RWPE2 (cell line): ENCODE measurements at regions not wholly inside any gene's neighbourhood (a gene's known extent, or its start where the extent isn't known, plus 50 kb on each side); places are given as distances from the start of the nearest gene placed in this dataset.

Experiments
- ATAC-seq: fragments of 200-7000 bp; cut with Tn5 transposase; 3 replicates; pipeline ENCODE4 v1.9.1; 2021; ENCODE audit warnings: low read depth
- DNase-seq: peaks from one replicate; pipeline ENCODE4 v3.0.0-alpha.2; 2020; ENCODE audit warnings: low spot score
- H3K27ac ChIP-seq: fragments of 450-650 bp; 2 replicates; pipeline ENCODE4 v1.5.1; 2017; ENCODE audit warnings: mild to moderate bottlenecking; ENCODE audit not compliant: poor library complexity, severe bottlenecking
- H3K27me3 ChIP-seq: fragments of 250-450 bp; sonication (Bioruptor Pico); 2 replicates; pipeline ENCODE4 v1.5.1; 2021; ENCODE audit warnings: mild to moderate bottlenecking, moderate library complexity; ENCODE audit not compliant: insufficient read depth, poor library complexity, severe bottlenecking
- H3K36me3 ChIP-seq: fragments of 250-450 bp; sonication (Bioruptor Pico); 2 replicates; pipeline ENCODE4 v1.5.1; 2020; ENCODE audit warnings: low read depth, mild to moderate bottlenecking, moderate library complexity
- H3K4me1 ChIP-seq: fragments of 250-450 bp; sonication (Bioruptor Pico); 2 replicates; pipeline ENCODE4 v1.5.1; 2021; ENCODE audit warnings: mild to moderate bottlenecking, moderate library complexity; ENCODE audit not compliant: insufficient read depth, poor library complexity, severe bottlenecking
- H3K4me3 ChIP-seq: fragments of 250-450 bp; sonication (Bioruptor Pico); 2 replicates; pipeline ENCODE4 v1.5.1; 2021; ENCODE audit warnings: mild to moderate bottlenecking, moderate library complexity; ENCODE audit not compliant: severe bottlenecking
- H3K9me3 ChIP-seq: fragments of 250-450 bp; sonication (Bioruptor Pico); 2 replicates; pipeline ENCODE4 v1.5.1; 2021; ENCODE audit warnings: mild to moderate bottlenecking, moderate library complexity; ENCODE audit not compliant: severe bottlenecking
- TF ChIP-seq, protein P1 (sequence below): fragments of 450-650 bp; IDR thresholded peaks from one replicate; pipeline ENCODE4 v1.5.1; 2017; ENCODE audit warnings: mild to moderate bottlenecking, moderate library complexity; ENCODE audit not compliant: poor library complexity, severe bottlenecking

DNA sequence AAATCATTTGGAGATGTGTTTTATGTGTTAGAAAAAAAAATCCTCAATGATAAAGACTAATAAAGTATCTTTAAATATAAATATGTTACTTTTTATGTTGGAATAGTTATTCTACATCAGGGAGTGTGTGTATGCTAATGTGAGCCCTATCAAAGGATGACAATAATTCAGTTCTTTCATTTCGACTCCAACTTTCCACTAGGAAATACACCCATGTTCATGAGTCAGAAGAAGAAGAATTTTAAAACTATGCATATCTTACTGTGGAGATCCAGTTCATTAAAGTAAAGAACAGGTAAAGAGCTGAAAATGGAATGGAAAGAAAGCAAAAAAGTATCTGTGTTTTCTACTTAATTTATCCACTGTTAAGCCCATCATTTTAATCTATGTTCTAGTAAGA lies 399.8 kb downstream of the KCNJ2 start:
- ATAC-seq (no peak), DNase-seq (no peak)
- Histone ChIP-seq H3K27me3 (no peaks in the 10 kb centered on the region), H3K4me3 (no peak overlapping the region), H3K27ac (no peak overlapping the region), H3K9me3 (peaks cover 4% of the 10 kb centered on the region), H3K36me3 (no peaks in the 10 kb centered on the region), H3K4me1 (no peaks in the 10 kb centered on the region)
- TF ChIP-seq, protein P1, sequence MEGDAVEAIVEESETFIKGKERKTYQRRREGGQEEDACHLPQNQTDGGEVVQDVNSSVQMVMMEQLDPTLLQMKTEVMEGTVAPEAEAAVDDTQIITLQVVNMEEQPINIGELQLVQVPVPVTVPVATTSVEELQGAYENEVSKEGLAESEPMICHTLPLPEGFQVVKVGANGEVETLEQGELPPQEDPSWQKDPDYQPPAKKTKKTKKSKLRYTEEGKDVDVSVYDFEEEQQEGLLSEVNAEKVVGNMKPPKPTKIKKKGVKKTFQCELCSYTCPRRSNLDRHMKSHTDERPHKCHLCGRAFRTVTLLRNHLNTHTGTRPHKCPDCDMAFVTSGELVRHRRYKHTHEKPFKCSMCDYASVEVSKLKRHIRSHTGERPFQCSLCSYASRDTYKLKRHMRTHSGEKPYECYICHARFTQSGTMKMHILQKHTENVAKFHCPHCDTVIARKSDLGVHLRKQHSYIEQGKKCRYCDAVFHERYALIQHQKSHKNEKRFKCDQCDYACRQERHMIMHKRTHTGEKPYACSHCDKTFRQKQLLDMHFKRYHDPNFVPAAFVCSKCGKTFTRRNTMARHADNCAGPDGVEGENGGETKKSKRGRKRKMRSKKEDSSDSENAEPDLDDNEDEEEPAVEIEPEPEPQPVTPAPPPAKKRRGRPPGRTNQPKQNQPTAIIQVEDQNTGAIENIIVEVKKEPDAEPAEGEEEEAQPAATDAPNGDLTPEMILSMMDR, result no peak

GRCh38 chr17:70577456-70577855 lies 408.1 kb downstream of the KCNJ2 start:
- DNase-seq (no peak), ATAC-seq (no peak)
- Histone ChIP-seq H3K4me3 (no peak overlapping the region), H3K4me1 (no peaks in the 10 kb centered on the region), H3K27ac (no peak overlapping the region), H3K9me3 (no peaks in the 10 kb centered on the region), H3K27me3 (peaks cover 7% of the 10 kb centered on the region), H3K36me3 (no peaks in the 10 kb centered on the region)
- TF ChIP-seq, protein P1, result no peak

DNA sequence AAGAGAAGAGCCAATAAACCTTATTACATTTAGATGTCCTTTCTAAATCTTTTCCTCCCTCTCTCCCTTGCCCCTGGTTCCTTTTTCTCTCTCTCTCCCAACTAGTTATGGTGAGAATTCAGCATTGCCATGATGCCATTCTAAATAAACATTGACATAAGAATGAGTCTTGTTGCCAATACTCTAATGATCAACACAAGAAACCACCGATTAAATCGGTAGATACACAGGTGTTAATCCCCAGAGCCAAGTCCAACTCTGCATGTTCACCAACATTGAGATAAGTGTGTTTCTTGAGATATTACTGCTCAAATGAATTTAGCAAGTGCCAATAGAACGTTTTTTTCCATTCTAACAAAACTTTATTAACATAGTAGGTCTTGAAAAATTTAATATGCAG lies 412.1 kb downstream of the KCNJ2 start:
- H3K9me3 ChIP-seq, result no peaks in the 10 kb centered on the region
- no peak for DNase-seq
- TF ChIP-seq, protein P1, result no peak
- no peak for ATAC-seq
- no peak overlapping the region for H3K27ac ChIP-seq
- H3K27me3 ChIP-seq, result no peaks in the 10 kb centered on the region
- no peaks in the 10 kb centered on the region for H3K4me1 ChIP-seq
- H3K4me3 ChIP-seq, result no peak overlapping the region
- H3K36me3 ChIP-seq, result no peaks in the 10 kb centered on the region

DNA sequence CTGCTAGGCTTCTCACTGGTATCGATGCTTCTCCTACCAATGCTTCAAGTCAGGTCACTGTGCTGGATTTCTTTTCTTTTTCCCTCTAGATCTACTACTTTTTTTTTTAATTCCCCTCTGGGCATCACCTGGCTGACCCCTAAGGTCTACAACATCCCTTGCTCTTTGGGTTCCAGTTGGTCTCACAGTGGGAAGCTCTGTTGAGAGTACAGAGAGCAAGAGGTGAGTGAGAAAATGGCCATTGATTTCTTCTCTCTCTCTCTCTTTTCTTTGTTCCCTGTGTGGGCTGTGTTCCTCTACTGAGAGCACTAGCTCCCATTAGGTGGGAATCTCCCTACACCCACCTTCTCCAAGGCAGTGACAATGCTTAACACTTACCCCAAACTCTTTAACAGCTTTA lies 413.4 kb downstream of the KCNJ2 start:
- no peak for ATAC-seq
- H3K36me3 ChIP-seq, result no peaks in the 10 kb centered on the region
- no peak for DNase-seq
- TF ChIP-seq, protein P1, result no peak
- no peaks in the 10 kb centered on the region for H3K4me1 ChIP-seq
- H3K27ac ChIP-seq, result no peak overlapping the region
- H3K9me3 ChIP-seq, result no peaks in the 10 kb centered on the region
- no peak overlapping the region for H3K4me3 ChIP-seq
- H3K27me3 ChIP-seq, result no peaks in the 10 kb centered on the region

GRCh38 chr17:70584255-70584654 lies 414.9 kb downstream of the KCNJ2 start:
- TF ChIP-seq, protein P1, result no peak

More at GRCh38 chr17:70584255-70584654, 414.9 kb downstream of the KCNJ2 start:
- no peaks in the 10 kb centered on the region for H3K36me3 ChIP-seq
- H3K4me1 ChIP-seq, result no peaks in the 10 kb centered on the region
- no peak for ATAC-seq
- no peak for DNase-seq
- no peaks in the 10 kb centered on the region for H3K27me3 ChIP-seq
- H3K9me3 ChIP-seq, result no peaks in the 10 kb centered on the region
- H3K27ac ChIP-seq, result no peak overlapping the region
- no peak overlapping the region for H3K4me3 ChIP-seq
